ENCODE measurements at regions not wholly inside any gene's neighbourhood (a gene's known extent, or its start where the extent isn't known, plus 50 kb on each side); places are given as distances from the start of the nearest gene placed in this dataset.

GRCh38 chr1:199161766-199162303 is 523.0 kb downstream of the PTPRC start:
- DNase-seq (ENCODE audit: low spot score): no peak

- DNase-seq (ENCODE audit: low spot score): no peak
These were observed 524.4 kb downstream of the PTPRC start for GRCh38 chr1:199163267-199163666.

DNA sequence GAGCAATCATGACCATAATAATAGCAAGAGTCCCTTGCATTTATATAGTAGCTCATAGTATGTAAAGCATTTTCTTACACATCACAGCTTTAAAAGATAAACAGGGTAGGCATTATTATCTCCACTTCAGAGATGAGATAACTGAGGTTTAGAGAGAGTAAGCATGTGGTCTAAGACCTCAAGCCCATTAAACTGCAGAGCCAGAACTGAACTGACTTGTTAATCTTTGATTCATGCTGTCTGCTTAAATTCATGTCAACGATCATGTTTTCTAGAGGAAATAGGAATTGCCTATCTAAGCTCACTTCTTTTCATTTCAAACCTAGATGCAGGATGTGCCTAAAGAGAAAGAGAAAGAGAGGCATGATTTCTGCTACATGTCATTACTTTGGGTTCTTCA is 524.8 kb downstream of the PTPRC start:
- DNase-seq (ENCODE audit: low spot score): no peak

GRCh38 chr1:199167460-199167859 is 528.6 kb downstream of the PTPRC start:
- DNase-seq (ENCODE audit: low spot score): no peak

GRCh38 chr1:199168888-199169585 is 530.2 kb downstream of the PTPRC start:
- no peak for DNase-seq (ENCODE audit: low spot score)

DNA sequence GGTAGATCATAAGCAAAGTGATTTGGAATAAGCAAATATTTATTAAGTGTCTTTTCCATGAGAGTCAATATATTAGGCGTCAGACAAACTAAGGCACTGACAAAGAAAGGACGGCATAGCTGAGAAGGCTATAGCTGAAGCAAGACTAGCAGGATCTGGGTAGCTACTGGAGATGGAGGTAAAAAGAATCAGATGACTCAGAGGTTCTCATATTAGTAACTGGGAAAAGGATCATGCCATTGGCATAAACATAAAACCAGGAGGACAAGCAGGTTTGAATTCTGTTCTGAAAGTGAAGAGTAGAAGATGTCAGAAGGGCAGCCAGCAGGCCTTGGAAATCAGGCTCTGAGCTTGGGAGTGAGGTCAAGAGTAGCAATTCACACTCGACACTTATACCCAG is 531.9 kb downstream of the PTPRC start:
- DNase-seq (ENCODE audit: low spot score): no peak

- DNase-seq (ENCODE audit: low spot score): no peak
These were observed 533.6 kb downstream of the PTPRC start for GRCh38 chr1:199172171-199173124.

DNA sequence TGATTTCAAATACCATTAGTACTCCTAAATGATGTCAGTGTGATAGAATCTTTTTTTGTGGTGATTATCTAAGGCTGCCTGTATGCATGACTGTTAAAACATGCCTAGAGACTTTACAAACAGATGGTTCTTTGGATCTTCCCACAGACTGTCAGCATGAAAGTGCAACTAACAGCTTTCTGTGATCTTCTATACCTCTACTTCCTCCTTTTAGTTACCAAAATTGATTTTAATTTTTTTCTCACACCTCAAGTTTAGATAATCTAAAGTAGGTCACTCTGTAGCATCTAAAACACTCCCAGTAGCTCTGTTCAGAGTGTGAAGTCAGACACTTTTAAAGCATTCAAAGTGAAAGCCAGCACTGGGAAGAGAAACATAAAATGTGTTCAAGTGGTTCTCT is 534.5 kb downstream of the PTPRC start:
- no peak for DNase-seq (ENCODE audit: low spot score)

- no peak for DNase-seq (ENCODE audit: low spot score)
These were observed 535.5 kb downstream of the PTPRC start for GRCh38 chr1:199174336-199174735.

GRCh38 chr1:199176713-199177112 is 537.9 kb downstream of the PTPRC start:
- no peak for DNase-seq (ENCODE audit: low spot score)

DNA sequence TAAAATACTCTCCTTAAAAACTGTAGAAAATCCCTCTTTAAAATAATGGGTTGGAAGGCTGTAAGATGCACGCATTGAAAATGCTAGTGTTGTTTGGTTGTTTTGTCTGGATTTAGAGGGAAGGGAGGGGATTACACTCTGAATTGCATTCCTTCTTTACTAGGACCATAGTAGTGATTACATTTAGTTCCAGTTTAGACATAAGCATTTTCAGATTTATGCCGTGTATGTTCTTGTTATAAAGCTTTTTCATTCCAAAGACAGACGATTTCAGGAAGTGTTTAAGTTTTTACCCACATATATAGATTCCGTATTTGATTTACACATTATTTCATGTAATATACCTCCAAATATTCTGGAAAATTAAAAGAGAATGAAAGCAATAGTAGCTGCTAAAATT is 538.4 kb downstream of the PTPRC start:
- no peak for DNase-seq (ENCODE audit: low spot score)

DNA sequence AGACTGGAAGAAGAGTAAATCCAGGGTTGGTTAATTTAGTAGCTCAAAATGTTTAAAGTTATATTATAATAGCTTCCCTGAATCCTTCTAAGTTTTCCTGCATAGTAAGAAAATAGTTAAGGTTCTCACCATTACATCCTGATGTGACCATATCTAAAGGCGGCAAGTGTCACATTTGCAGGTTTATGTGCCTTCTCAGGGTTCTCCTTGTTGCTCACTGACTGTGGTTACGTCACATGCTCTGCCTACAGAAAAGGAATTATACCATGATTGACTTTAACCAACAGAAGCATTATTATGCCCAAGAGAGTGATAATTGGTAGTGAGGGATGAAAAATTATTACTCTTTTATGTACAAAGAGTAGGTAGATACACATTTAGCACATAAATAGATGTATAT is 539.8 kb downstream of the PTPRC start:
- no peak for DNase-seq (ENCODE audit: low spot score)

- no peak for DNase-seq (ENCODE audit: low spot score)
These were observed 543.5 kb downstream of the PTPRC start for GRCh38 chr1:199182186-199182843.

DNA sequence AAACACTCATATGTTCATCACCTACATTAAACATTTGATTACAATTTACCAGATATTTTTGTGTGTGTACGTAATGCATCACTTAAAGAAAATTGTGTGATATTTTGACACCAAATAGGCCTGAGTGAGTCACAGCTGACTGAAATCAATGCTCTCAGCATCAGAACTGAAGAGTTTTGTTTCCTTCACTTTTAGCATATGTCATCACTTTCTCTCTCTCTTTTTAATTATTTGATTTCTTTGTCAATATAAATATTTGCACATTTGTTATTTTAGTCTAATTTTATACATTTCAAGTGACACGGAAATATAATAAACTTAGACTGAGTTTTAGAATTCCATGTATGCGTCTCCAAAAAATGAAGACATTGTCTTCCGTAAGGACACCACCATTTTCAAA is 545.3 kb downstream of the PTPRC start:
- DNase-seq (ENCODE audit: low spot score): no peak

- no peak for DNase-seq (ENCODE audit: low spot score)
These were observed 556.0 kb downstream of the PTPRC start for GRCh38 chr1:199194862-199195261.

- no peak for DNase-seq (ENCODE audit: low spot score)
These were observed 558.9 kb downstream of the PTPRC start for GRCh38 chr1:199197695-199198094.

DNA sequence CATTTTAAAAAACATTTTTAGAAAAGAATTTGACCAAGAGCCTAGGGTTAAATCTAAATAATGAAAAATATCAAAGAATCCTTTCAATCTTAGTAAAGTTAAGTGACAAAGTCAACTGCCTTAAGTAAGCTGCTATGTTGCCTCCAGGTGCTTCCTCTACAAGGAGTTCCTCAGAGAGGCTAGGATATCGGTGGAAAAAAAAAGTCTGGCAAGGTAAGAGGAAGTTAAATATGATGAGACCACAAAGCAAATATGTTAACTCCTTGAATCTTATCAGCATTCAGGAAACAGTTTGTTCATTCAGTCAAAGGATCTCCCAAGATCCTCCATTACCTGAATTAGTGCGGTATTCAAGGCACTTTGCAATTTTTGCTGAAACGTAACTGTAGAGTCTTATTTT is 563.5 kb downstream of the PTPRC start:
- DNase-seq (ENCODE audit: low spot score): no peak

GRCh38 chr1:199204231-199204630 is 565.4 kb downstream of the PTPRC start:
- DNase-seq (ENCODE audit: low spot score): no peak

- no peak for DNase-seq (ENCODE audit: low spot score)
These were observed 567.1 kb downstream of the PTPRC start for GRCh38 chr1:199205740-199206441.

DNA sequence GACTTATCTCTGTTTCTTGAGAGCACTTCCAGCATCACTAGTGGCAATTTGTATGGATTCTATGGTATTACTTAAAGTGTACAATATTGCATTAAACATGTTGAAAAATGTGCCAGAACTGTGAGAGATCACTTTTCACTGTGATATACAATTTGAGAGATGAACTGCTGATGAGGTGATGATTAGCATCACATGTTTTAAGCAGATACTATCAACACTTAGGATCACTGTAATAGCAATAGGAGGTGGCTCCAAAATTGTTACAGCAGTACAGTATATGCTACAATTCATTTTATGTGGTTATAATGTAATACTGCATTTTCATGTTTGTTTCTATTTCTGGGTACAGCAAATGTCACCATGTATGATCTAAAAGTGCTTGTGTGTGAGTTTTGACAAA is 570.0 kb downstream of the PTPRC start:
- DNase-seq (ENCODE audit: low spot score): no peak

- no peak for DNase-seq (ENCODE audit: low spot score)
These were observed 579.2 kb downstream of the PTPRC start for GRCh38 chr1:199218065-199218464.

- DNase-seq (ENCODE audit: low spot score): no peak
These were observed 579.7 kb downstream of the PTPRC start for GRCh38 chr1:199218533-199218932.
